AG09319 (cell line): ENCODE measurements at regions not wholly inside any gene's neighbourhood (a gene's known extent, or its start where the extent isn't known, plus 50 kb on each side); places are given as distances from the start of the nearest gene placed in this dataset.

Experiments used
- DNase-seq: peaks from one replicate; pipeline ENCODE4 v3.0.0-alpha.2; 2010; ENCODE audit warnings: low read depth; ENCODE audit errors: extremely low read depth
- TF ChIP-seq, protein P1 (sequence below): IDR thresholded peaks from 2 replicates; pipeline ENCODE4 v1.5.1; 2011; ENCODE audit warnings: low read depth, mild to moderate bottlenecking, inconsistent platforms, low read length, moderate library complexity

DNA sequence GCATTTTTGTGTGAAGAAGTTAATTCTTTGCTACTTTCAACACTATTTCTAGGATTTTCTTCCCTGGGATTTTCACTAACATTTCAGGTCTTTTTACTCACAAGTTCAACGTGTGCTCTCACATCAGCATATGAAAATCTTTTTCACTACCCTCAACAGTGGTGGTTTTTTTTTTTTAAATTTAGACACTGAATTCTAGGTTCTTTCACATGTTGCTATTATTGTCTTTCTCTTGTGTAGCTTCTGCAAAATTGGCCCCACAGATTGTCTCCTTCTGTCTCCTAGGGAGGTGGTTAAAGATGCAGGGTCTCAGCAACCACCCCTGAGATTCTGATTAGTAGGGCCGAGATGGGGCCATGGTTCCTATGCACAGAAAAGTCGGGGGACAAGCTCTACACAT lies 165.0 kb upstream of the GPR26 start:
- TF ChIP-seq, protein P1, sequence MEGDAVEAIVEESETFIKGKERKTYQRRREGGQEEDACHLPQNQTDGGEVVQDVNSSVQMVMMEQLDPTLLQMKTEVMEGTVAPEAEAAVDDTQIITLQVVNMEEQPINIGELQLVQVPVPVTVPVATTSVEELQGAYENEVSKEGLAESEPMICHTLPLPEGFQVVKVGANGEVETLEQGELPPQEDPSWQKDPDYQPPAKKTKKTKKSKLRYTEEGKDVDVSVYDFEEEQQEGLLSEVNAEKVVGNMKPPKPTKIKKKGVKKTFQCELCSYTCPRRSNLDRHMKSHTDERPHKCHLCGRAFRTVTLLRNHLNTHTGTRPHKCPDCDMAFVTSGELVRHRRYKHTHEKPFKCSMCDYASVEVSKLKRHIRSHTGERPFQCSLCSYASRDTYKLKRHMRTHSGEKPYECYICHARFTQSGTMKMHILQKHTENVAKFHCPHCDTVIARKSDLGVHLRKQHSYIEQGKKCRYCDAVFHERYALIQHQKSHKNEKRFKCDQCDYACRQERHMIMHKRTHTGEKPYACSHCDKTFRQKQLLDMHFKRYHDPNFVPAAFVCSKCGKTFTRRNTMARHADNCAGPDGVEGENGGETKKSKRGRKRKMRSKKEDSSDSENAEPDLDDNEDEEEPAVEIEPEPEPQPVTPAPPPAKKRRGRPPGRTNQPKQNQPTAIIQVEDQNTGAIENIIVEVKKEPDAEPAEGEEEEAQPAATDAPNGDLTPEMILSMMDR: no peak
- DNase-seq: no peak

DNA sequence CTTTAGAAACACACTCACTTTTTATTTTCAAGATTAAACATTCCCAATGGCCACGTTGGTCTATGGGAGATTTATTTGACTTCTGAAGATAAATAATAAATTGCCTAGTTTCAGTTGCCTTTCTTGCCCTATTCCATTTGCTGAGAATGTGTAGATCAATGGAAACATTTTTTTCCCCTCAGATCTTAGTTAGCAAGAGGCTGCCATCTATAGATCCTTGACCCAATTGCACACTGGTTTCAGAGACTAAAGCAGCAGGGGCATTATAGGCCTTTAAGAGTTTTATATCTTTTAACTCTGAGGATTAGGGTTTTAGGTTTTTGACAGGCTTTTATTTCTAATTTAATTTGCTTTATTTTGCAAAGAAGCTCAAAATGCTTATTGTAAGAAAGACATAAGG lies 163.2 kb upstream of the GPR26 start:
- DNase-seq: no peak
- TF ChIP-seq, protein P1: no peak

DNA sequence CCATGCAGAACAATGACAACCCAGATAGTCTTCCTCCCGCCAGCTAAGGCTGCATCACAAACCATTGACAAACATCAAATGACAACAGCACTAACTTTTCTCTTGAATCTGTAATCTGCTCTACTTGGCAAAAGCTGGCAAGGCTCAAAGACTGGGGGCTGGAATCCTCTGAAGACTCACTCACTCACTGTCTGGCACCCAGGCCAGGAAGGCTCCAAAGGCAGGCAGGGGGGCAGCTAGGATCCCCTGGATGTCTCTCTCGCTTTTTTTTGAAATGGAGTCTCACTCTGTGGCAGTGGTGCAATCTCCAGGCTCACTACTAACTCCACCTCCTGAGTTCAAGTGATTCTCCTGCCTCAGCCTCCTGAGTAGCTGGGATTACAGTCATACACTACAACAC lies 159.7 kb upstream of the GPR26 start:
- no peak for DNase-seq
- TF ChIP-seq, protein P1: no peak

DNA sequence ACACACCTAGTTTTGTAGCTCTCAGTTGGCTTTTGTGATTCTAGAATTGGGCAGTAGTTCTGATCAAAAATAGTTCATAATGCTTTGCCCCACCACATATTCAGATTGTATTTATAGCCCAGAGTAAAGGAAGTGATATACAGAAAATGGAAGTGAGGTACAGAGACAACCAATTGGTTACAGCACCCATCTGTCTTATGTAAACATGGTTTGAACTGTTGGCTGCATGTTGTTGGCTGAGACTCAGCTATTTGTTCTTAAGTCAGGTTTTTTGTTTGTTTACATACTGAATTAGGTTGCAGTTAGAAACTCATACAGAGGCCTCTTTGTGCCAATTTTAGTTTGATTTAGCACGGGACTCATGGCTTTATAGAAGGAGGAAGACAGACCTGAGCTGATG lies 158.9 kb upstream of the GPR26 start:
- no peak for DNase-seq
- TF ChIP-seq, protein P1: no peak

DNA sequence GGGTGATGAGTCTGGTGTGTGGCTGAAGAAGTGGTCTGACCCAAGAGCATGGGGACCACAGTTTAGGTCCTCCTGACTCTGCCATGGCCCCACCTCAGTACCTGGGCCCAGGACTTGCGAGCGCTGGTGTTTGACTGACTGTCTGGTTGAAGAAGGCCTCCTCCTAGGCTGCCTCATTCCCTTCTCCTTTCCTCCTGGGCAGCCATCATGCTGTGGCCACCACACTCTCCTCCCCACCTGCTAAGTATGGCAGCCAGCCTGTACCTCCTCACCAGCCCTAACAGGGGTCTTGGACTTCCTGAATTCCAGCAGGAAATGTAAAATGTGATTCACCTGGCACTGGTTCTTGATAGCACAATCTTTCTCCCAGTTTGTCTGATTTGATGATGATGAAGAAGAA lies 156.8 kb upstream of the GPR26 start:
- TF ChIP-seq, protein P1: no peak
- no peak for DNase-seq

DNA sequence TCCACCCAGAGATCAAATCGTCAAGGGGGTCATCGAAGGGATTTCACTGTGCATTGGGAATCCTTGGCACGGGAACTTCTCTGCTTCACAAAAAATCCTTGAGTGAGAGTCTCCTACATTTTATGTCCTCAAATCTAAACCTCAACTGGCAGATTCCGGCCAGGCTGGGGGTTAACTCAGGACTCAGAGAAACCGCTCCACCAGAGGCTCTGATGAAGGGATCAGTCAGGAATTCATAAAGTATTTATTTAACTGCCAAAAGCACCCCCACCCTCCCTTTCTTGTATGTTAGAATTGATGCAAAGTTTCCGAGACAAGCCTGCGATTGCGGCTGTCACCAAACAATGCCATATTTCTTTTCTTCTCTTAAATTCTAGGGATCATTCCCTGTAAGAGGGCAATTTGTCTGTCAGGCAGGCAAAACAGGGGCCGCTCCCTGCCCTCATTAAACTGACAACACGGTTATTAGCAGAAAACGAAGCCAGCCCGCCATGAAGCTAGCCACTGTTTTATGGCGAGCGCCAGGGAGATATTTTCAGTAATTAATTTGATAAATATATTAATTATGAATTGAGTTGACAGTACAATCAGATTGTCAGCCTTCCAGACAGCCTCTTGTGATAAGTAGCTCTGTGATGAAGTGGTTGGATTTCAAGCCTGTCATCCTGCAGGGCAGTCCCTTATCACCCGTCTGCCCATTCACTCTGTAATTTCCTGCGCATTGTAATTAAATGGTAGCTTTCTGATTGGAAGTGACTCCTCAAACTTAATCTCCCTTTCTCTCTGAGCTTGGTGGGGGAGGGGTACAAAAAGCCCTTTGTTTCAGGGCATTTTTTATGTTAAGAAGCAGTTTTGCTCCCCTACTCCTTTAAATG lies 153.0 kb upstream of the GPR26 start:
- no peak for DNase-seq
- TF ChIP-seq, protein P1: no peak

DNA sequence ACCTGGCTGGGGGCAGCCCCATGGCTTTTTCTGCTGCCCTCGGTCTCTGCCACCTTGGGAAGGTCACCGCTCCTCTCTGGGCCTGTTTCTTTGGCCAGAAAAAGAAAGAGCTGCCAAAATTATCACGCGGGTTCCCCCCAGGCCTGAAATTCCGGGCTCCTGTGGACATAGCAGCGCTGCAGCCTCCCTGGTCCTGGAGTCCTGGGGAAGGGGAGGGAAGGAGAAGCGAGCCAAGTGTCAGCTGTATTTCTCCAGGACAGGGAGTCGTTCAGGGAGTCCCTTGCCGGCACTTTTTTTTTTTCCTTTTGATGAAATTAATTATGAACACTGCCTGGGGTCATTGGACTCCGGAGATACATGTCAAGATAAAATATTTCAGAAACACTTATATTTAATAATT lies 152.3 kb upstream of the GPR26 start:
- TF ChIP-seq, protein P1: no peak
- no peak for DNase-seq
